ENCODE measurements at regions not wholly inside any gene's neighbourhood (a gene's known extent, or its start where the extent isn't known, plus 50 kb on each side); places are given as distances from the start of the nearest gene placed in this dataset.
A peak's percentile ranks its signal among the peaks of the same experiment; 100 is the strongest.

DNA sequence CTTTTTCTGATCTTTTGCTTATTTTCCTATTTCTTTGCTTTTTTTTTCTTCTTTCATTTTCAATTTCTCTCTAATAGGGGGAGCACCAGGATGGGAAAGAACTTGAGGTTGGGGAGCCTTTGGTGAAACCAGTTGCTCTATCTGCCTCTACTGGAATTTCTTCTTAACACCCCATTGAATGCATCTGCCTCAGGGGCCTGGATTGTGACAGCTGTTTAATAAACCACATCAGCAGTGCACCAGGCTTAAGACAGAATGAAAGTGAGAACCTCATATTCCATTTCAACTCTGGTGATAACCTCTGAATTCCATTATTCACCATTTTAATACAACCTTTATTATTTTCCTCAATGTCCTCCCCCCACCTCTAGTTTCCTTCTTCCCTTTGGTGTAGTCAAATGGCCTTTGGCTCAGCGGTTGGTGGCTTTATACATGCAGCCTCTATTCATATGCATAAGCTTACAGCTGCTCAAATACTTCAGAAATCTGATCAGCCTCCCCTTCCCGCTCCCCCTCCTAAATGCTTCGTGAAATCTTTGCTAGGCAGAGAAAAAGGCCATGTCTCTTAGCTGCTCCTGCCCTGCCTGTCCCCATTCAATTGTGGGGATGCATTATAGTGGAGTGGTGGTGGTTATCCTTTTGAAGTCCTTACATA is 537.3 kb upstream of the PLXNA2 start:
- DNase-seq (ENCODE audit: low spot score): no peak

GRCh38 chr1:208782186-208782585 is 538.0 kb upstream of the PLXNA2 start:
- DNase-seq (ENCODE audit: low spot score): no peak

GRCh38 chr1:208785629-208786028 is 541.4 kb upstream of the PLXNA2 start:
- no peak for DNase-seq (ENCODE audit: low spot score)

GRCh38 chr1:208787219-208787618 is 543.0 kb upstream of the PLXNA2 start:
- DNase-seq (ENCODE audit: low spot score): no peak

- no peak for DNase-seq (ENCODE audit: low spot score)
These were observed 543.9 kb upstream of the PLXNA2 start for GRCh38 chr1:208788013-208788540.

- no peak for DNase-seq (ENCODE audit: low spot score)
These were observed 547.3 kb upstream of the PLXNA2 start for GRCh38 chr1:208791456-208791855.

DNA sequence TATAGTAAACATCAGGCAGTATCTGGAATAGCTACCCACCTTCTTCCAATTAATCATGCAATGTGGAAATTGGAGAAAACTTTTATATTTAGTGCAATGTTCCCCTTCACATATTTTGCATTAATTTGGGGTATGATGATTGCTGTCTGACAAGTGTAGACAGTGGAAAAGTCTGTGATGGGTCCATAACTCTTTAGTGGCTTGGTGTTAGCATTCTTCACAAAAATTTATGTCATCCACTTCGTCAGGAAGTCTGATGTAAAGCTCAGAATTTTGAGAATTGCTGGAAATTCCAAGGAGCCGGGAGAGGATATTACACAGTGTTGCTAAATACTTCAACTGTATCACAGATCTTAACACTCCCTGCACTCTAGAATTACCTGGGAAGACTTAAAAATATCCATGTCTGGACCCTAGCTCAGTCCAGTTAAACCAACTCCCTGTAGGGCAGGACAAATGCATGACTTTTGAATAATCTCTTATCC is 549.7 kb upstream of the PLXNA2 start:
- DNase-seq (ENCODE audit: low spot score): no peak

- no peak for DNase-seq (ENCODE audit: low spot score)
These were observed 555.0 kb upstream of the PLXNA2 start for GRCh38 chr1:208799186-208799585.

- no peak for DNase-seq (ENCODE audit: low spot score)
These were observed 559.0 kb upstream of the PLXNA2 start for GRCh38 chr1:208803011-208803811.

- no peak for DNase-seq (ENCODE audit: low spot score)
These were observed 563.4 kb upstream of the PLXNA2 start for GRCh38 chr1:208807446-208808127.

- no peak for DNase-seq (ENCODE audit: low spot score)
These were observed 564.1 kb upstream of the PLXNA2 start for GRCh38 chr1:208808301-208808700.

DNA sequence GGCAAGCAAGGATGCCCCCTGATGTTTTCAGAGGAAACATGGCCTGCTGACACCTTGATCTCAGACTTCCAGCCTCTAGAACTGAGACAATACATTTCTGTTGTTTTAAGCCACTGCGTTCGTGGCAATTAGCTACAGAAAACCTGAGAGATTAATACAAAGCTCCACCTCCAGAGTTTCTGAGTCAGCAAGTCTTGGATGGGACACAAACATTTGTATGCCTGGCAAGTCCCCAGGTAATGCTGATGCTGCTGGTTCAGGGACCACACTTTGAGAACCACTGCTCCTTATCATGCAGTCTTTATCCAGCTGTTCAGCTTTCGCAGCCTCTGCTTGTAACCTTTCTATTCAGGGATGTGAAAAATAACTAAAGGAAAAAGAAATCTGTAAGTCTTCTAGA is 565.7 kb upstream of the PLXNA2 start:
- DNase-seq (ENCODE audit: low spot score): no peak

DNA sequence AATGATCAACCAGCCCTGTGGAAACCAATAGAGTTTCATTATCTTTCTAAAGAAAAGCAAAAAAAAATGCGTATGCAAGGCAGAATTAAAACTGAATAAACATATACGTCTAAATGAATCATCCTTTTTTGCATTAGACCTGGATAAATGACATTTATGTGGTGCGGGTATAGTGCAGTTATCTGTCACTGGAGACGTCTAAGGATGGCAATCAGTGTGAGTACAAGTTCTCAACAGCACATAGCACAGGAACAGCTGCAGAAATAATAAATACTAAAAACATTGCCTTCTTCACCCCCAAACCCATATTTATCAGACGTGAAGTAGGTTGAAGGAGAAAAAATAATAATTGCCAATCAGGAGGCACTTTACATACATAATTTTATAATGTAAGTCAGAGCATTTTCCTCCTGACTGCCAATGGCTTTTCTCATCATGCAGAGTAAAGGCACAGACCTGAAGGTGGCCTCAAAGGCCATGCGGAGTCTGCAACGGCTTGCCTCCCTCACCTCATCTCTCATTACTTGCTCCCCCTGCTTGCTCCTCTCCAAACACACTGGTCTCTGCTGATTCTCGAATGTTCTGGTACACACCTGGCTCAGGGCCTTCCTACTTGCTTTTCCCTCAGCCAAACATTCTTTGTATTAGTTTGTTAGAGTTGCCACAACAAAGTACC is 574.7 kb upstream of the PLXNA2 start:
- DNase-seq (ENCODE audit: low spot score): no peak

DNA sequence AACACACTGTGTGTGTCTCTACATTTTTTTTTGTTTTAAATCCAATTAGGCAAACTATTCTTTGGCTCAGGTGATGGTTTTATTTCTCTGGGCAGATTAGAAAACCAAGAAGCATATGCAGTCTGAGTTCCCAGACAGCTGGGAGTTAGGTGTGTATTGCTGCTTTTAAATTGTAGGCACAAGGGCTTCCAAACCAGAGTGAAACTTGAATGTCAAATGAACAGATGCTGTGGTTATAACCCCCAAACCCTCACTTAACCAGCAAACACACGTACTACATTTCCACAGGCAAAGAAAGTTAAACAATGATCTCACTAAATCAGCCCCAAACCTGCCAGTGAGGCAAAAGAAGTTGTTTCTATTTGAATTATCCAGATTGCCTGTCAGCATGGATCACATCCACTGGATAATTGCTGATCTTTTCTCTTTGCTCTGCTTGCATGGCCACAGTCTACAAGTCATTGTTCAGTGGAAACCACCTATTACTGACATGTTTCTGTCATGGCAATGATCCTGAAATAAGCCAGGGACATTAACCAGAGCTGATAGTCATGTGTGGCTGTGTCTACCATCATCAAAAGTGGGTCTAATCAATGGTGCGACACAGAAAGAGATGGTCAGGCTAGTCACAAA is 576.5 kb upstream of the PLXNA2 start:
- DNase-seq (ENCODE audit: low spot score): peak; percentile 92

DNA sequence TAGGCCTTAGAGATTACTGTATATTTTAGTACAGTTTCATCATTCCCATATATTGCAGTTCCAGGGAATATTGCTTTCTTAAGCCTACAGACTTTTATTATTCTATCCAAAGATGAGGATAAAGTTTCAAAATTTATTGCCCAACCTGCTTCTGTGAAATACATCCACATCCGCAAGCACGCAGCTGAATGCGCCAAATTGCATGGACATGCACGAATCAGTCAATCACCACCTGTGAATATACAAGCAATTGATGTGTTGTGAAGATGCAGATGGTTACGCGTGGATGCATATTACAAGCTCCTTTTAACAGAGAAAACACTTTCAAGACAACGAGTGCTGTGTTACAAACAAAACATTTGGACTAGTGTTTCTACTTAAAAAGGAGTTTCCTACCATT is 577.8 kb upstream of the PLXNA2 start:
- no peak for DNase-seq (ENCODE audit: low spot score)

DNA sequence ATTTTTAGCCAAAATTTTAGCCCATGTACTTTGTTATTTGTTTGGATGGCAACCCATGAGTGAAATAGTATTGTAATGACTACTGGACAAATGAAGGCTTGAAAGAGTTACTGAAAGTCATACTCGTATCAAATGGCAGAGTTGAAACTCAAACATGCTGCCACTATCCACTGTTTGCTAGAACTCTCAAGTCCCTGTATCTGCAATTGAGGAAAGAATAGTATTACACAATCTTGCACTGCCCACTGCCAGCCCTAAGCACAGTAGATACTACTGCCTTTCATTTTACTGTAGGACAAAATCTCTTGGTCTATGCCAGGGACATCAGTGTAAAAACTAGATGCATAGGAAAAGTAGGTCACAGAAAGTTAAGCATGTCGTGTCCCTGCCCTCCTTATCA is 581.1 kb upstream of the PLXNA2 start:
- DNase-seq (ENCODE audit: low spot score): no peak

GRCh38 chr1:208829595-208829994 is 585.4 kb upstream of the PLXNA2 start:
- DNase-seq (ENCODE audit: low spot score): no peak

GRCh38 chr1:208834381-208835096 is 590.4 kb upstream of the PLXNA2 start:
- DNase-seq (ENCODE audit: low spot score): peak; percentile 9

DNA sequence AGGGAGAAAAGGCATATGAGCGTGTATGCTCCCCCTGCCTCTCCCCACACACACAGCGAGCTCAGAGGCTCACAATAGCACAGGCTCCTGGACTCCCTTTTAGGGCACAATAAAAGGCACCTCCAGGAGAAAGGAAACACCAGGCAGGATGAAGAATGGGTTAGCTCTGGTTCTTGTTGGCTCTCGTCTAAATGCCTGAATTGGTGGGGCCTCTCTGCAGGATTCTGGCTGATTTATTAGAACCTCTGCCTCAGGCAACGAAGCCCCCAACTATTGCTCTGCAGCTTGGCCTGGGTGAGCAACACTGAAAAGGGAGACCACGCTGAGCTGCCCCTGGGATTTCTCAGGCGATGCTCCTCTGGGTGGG is 590.9 kb upstream of the PLXNA2 start:
- peak; percentile 8 for DNase-seq (ENCODE audit: low spot score)

- no peak for DNase-seq (ENCODE audit: low spot score)
These were observed 591.6 kb upstream of the PLXNA2 start for GRCh38 chr1:208835781-208836180.

DNA sequence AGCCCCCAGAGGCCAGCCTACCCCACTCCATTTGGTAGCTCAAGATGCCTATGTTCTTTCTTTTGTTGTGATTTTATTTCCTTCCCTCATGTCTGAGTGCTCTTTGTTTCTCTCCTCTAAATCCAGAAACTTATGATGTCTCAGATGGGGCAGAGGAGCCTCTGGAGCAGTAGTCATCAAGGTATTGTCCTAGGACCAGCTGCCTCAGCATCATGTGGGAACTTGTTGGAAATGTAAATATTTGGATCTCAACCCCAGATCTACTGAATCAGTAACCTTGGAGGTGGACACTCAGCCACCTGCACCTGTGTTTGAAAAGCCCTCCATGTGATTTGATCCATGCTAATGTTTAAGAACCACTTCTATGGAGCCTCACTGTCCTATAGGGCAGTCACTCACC is 593.1 kb upstream of the PLXNA2 start:
- DNase-seq (ENCODE audit: low spot score): no peak

Data from SK-N-DZ (cell line).